T47D (cell line): ENCODE measurements at regions not wholly inside any gene's neighbourhood (a gene's known extent, or its start where the extent isn't known, plus 50 kb on each side); places are given as distances from the start of the nearest gene placed in this dataset.

Experiments
- DNase-seq, 2 experiments: peaks; one replicate each; pipeline versions ENCODE4 v3.0.0 to v3.0.0-alpha.2; 2011 to 2012; ENCODE audit warnings: low read depth in 1 of 2, low spot score in 1 of 2
- JUND ChIP-seq: IDR thresholded peaks from 2 replicates; pipeline ENCODE4 v1.6.1; 2012; ENCODE audit warnings: low read depth
- in situ Hi-C: cut with HindIII; loops from 2 replicates; pipeline ENCODE4 v1.10.0; 2016; ENCODE audit warnings: low sequenced_read_pairs, low pct_unique_long_range_greater_than_20kb

DNA sequence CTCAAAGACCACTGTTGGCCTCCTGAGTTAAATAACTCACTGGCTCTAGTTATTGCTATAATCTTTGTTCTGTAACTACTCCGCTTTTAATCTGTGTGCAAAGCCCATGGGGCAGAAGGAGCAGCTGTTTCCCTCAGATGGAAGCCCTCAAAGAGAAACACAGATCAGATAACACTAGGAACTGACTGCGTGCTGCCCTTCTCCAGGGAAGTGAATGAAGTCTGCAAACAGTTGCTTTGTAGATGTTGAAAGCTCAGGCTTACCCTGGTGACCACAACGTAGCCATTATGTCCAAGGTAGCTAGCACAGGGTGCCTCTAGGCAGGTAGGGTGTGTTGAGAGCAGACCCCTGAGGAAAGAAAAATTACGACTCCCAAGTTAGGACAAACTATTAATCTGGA lies 152.3 kb upstream of the STAC start:
- DNase-seq, result no peak
- TF ChIP-seq JUND, result no peak

GRCh38 chr3:36229496-36229895 lies 150.8 kb upstream of the STAC start:
- in situ Hi-C loops, result no loop called here
- DNase-seq, result no peak
- no peak for TF ChIP-seq JUND

More for the DNA sequence above, 152.3 kb upstream of the STAC start:
- in situ Hi-C loops, result no loop called here

DNA sequence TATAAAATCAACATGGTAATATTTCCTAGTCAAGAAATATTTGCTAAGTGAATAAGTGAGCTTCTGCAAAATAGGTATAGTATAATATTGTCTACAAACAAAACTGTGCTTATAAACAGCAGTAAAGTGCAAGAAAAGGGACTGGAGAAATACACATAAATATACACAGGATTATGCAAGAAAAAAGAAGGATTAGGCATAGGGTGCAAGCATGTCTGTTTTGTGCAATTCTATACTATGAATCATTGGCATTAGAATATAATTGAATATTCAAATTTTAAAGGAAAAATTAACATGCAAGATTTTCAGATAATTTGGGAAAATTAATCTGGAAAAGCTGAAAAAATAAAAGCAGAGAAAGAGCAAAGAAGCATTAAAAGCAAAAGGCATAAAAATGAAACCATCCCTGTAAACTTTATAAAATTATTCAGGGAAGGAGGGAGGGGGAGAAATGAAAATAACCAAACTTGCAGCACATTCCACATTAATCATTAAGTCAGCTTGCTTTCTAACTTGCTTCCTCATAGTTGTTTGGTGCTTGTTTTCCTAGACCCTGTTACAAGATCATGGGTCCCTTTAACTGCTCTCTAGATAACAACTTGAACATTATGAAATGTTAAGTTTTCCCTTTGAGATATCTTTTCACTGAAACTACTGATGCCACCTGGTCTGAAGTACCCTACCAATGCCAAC lies 147.4 kb upstream of the STAC start:
- no peak for TF ChIP-seq JUND
- in situ Hi-C loops, result no loop called here
- DNase-seq, result no peak

DNA sequence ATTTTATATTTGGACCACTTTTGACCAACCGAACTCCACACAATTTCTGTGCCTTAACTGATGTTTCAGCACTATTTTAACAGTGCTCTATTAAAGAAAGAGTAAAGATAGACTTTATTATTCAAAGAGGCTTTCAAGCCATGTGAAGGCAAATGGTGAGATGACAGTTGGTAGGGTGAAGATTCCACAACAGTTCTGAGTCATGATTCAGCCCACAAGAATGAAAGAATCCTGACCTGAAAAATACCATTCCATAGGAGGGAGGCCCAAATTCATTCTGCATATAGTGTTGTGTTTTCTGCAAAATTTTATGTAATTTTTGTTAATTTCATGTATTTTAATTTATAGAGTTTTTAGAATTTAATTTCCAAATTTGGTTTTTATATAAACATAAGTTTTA lies 135.6 kb upstream of the STAC start:
- no peak for DNase-seq
- TF ChIP-seq JUND, result no peak
- in situ Hi-C loops, result no loop called here

GRCh38 chr3:36248374-36248773 lies 131.9 kb upstream of the STAC start:
- no peak for TF ChIP-seq JUND
- no peak for DNase-seq
- in situ Hi-C loops, result no loop called here

DNA sequence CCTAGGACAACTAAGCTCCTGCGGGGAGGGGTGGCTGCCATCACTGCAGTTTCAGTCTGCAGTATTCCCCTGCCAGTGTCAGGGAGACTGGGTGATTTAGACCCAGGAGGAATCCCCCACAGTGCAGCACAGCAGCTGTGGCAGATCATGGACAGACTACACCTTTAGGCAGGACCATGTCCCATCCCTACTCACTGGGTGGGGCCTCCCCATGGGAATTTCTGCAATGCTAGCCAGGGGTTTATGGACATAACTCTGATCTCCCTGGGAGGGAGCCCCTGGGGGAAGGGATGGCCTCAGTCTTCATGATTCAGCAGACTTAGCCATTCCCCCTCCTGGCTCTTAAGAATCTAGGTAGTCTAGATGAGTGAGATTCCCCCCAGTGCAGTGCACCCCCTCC lies 130.1 kb upstream of the STAC start:
- no peak for TF ChIP-seq JUND
- no peak for DNase-seq
- in situ Hi-C loops, result no loop called here

GRCh38 chr3:36257158-36257852 lies 123.0 kb upstream of the STAC start:
- in situ Hi-C loops, result no loop called here
- no peak for TF ChIP-seq JUND
- DNase-seq, result no peak

- no peak for DNase-seq
- no peak for TF ChIP-seq JUND
- in situ Hi-C loops, result no loop called here
These were observed 121.9 kb upstream of the STAC start for GRCh38 chr3:36258421-36258820.

DNA sequence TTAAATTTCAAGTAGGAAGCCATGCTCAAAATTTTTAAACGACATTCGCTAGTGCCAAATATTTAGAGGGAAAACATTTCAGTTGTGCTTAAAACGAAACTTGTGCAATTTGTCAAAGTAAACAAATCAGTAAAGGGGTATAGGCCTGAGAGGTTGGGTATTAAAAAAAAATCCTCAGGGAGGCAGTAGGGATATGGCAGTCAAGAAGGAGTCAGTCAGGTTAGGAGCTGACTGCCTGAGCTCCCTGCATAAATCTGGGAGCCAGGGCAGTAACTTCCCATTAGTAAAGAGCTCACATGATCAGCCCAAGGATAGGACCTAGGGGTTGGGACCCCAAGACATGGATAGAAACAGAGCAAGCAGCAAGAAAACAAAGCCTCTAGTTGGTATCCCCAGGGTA lies 120.7 kb upstream of the STAC start:
- in situ Hi-C loops, result no loop called here
- TF ChIP-seq JUND, result no peak
- no peak for DNase-seq

DNA sequence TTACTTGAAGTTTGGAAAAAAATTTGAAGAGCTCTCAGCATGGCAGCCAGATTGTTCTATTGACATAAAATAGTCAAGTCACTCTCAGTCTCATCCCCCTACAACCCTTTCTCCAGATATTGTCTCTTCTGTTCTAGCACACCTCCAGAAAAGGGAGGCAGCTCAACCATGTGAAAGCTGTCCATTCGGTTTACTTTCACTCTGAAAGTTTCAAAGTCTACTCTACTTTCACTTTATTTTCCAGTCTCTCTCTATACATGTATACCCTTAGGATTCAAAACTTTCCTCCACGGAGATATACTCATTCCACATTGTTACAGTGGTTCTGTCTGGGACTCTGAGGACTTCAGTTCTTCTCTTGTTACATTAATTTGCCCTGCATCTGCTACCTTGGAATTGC lies 111.0 kb upstream of the STAC start:
- in situ Hi-C loops, result no loop called here
- no peak for DNase-seq
- TF ChIP-seq JUND, result no peak

GRCh38 chr3:36282766-36283165 lies 97.5 kb upstream of the STAC start:
- no peak for TF ChIP-seq JUND
- DNase-seq, result no peak
- in situ Hi-C loops, result no loop called here

DNA sequence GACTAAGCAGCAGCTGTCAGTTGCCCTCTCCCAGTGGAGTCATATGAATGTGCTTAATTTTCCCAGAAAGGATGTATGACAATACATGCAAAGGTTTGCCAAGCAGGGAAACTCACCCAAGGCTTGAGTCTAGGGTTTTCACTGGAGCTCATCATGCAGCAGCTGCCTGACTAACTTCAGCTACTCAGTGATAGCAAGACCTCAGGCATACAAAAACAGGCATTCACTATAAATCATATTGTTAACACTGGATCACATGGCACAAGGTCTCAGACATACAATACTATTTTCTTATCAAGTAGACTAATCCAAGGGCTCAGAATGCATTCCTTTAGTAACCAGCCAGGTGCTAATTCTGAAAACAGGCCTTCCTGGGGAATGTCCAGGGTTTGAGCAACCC lies 85.0 kb upstream of the STAC start:
- in situ Hi-C loops, result no loop called here
- no peak for DNase-seq
- TF ChIP-seq JUND, result no peak

DNA sequence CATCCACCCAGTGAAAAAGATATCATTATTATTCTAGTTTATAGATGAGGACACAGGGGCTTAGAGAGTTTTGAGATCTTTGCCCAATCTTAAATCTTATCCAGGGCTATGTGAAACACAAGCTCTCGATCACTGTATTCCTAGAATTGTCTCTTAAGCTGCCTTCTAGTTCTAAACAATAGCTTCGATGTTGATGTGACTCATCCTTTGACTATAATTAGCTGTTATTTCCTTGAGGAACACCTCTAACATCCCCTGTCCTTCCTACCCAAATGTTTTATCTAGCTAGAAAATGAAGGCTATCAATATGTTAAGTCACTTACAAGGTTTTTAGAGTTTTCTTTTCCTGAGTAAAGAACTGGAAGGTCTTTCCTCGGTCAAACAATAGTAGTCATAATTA lies 83.1 kb upstream of the STAC start:
- DNase-seq, result no peak
- TF ChIP-seq JUND, result no peak
- in situ Hi-C loops, result no loop called here

DNA sequence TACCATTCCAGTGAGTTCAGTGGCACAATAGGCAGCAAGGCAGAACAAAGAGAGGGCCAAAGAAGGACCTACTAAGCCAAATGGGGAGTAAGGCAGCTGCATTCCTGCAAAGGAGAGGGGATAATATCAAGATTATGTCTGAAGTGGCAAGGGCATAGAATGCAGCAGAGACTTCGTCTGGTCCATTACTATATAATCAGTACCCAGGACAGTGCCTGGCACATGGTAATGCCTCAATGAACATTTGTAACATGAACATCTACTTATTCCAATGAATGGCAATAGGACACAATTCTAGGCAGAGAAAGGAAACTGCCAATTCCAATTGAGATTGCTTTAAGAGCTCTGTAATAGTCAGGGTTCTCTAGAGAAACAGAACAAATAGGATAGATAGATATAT lies 82.1 kb upstream of the STAC start:
- no peak for TF ChIP-seq JUND
- in situ Hi-C loops, result no loop called here
- DNase-seq, result no peak
